Motor neuron (in vitro differentiated cells): ENCODE measurements at regions not wholly inside any gene's neighbourhood (a gene's known extent, or its start where the extent isn't known, plus 50 kb on each side); places are given as distances from the start of the nearest gene placed in this dataset.
A peak's percentile ranks its signal among the peaks of the same experiment; 100 is the strongest.

Experiments
- ATAC-seq, 8 experiments: fragments of 200-7000 bp; cut with Tn5 transposase; replicated peaks in 6 of 8; 2 replicates each; pipeline ENCODE4 v1.8.0; 2021; ENCODE audit warnings: mild to moderate bottlenecking in 8 of 8, moderate library complexity in 8 of 8
- H3K27ac ChIP-seq, 2 donors: fragments of 250-450 bp; sonication (Bioruptor Pico); 2 replicates each; pipeline ENCODE4 v1.9.0; 2021; ENCODE audit warnings: antibody characterized with exemption in 2 of 2, mild to moderate bottlenecking in 2 of 2, moderate library complexity in 1 of 2
- H3K4me1 ChIP-seq, 2 donors: fragments of 250-450 bp; sonication (Bioruptor Pico); replicated peaks in 1 of 2; 2 replicates each; pipeline ENCODE4 v1.6.1; 2021; ENCODE audit warnings: antibody characterized with exemption in 2 of 2, mild to moderate bottlenecking in 2 of 2, moderate library complexity in 1 of 2
- H3K4me3 ChIP-seq, 5 donors: fragments of 250-450 bp; sonication (Bioruptor Pico); 2 replicates each; pipeline ENCODE4 v1.9.0; 2021; ENCODE audit warnings: antibody characterized with exemption in 5 of 5, mild to moderate bottlenecking in 5 of 5, moderate library complexity in 4 of 5
- WGBS, 10 experiments: fragments of 450-650 bp; shearing (Covaris generic); methylation state at CpG; one replicate each; pipeline ENCODE4 v1.0.0; 2022; 5-methylcytosine and 5-hydroxymethylcytosine counted together
- in situ Hi-C, 9 experiments: fragments of 400-800 bp; cut with MboI; loops; one replicate each; pipeline ENCODE4 v1.15.0; 2021; ENCODE audit warnings: low sequenced_read_pairs in 9 of 9, low pct_unique_long_range_greater_than_20kb in 2 of 9; ENCODE audit not compliant: unreplicated experiment in 9 of 9

DNA sequence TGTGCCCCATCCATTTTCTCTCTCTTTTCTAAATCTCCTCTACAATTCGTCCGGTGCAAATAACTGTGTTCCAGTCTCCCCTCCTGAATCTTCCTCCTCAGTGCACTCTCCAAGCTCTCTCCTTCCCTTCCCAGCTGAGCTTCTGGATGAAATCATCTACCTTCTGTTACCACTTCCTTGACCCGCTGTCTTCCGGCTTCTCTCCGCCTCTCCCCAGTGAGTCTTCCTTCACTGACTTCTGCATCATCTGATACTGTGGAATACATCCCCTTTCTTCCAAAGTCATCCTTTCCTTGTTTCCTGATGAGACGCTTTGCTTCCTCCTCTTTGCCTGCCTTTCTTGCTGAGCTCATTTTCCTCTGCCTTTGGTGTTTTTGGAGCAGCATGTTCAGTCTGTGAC lies 96.9 kb downstream of the MAB21L3 start:
- H3K4me3 ChIP-seq, result no peak overlapping the region
- ATAC-seq, result no peak
- WGBS, 10 experiments, result 55 to 100% (median 89%) methylated on average over 3 to 6 of the region's 6 CpGs
- H3K4me1 ChIP-seq, result no peaks in the 10 kb centered on the region
- no peak overlapping the region for H3K27ac ChIP-seq
- in situ Hi-C loops, result no loop called here

DNA sequence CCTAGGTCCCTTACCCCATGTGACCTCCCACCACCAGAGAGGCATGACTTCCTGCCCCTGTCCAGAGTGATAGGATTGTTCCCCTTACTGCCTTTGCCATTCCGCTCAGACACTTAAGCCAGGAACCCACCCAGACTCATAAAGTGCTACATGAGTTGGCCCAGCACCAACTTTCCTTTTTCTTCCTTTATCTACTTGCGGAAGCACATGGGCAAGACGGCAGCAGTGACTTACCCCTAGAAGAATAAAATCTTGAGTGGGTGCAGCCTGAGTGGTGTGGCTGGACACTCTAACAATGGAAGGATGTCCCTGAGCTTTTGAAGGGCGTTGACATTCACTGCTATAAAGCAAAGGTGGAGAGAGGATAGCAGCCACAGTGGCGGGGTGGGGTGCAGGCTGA lies 100.1 kb downstream of the MAB21L3 start:
- no peak overlapping the region for H3K27ac ChIP-seq
- ATAC-seq, result no peak
- WGBS, 10 experiments, result 60 to 100% (median 87%) methylated on average over 1 to 5 of the region's 5 CpGs; no CpG with 5 or more reads in 3 of the 10 experiments
- H3K4me3 ChIP-seq, result no peak overlapping the region
- in situ Hi-C loops, result no loop called here
- H3K4me1 ChIP-seq, result no peaks in the 10 kb centered on the region

DNA sequence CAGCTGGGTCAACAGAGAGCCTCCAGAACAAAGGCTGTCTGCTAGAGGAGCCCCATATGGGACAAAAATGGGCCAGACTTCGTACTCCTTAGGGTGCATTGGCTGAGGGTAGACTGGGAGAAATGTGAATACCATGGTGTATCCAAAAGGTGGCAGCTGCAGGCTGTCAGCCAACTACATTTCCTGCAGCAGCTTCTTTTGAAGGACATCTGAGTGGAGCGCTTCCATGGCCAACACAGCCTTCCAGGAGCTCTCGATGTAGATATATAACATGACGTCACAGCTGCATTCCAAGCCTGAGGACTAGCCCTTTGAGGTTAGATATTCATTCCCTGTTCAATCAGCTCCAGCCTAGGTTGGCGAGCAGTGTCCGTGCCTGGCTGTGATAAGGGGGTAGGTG lies 107.7 kb downstream of the MAB21L3 start:
- 40 to 96% (median 88%) methylated on average over 2 to 6 of the region's 6 CpGs; no CpG with 5 or more reads in 2 of the 10 experiments for WGBS, 10 experiments
- Histone ChIP-seq H3K4me3 (no peak overlapping the region), H3K27ac (no peak overlapping the region), H3K4me1 (no peaks in the 10 kb centered on the region)
- ATAC-seq, result no peak
- in situ Hi-C loops, result no loop called here

DNA sequence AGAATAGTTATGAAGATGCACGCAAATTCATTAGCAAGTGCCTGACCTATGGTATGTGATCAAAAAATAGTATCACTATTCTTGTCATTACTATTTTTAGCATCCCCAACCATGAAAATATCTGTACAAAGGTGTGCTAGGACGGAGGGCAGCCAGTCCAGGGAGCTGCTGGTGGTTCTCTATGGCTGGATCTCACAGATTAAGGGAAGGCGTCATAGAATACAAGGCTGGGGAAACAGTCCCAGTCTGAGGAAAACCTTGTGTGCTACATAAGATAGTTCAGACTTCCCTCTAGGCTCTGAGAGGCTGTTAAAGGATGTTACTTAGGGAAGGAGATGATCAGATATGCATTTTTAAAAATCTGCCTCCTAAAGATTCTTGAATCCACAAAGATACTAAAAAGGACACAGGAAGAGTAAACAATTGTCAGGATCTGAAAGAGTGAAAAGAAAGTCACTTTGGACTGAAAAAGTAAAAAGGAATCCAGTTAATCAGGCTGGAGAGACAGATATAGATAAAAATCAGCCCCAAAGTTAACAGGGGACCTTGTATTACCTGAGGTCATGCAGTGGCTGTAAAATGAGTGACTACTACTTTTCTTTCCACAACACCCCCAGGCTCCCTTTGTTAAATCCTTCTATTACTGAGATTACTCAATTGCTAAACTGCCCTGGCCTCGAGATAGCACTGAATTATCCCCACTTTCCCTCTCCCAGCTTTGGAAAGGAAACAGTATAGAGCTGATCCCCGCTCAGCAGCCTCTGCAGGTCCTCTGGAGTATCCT lies 108.6 kb downstream of the MAB21L3 start:
- no peak for ATAC-seq
- in situ Hi-C loops, result no loop called here
- H3K4me3 ChIP-seq, result no peak overlapping the region
- 6 to 84% (median 61%) methylated on average over 1 to 5 of the region's 5 CpGs; no CpG with 5 or more reads in 2 of the 10 experiments for WGBS, 10 experiments
- H3K4me1 ChIP-seq, result no peaks in the 10 kb centered on the region
- no peak overlapping the region for H3K27ac ChIP-seq

DNA sequence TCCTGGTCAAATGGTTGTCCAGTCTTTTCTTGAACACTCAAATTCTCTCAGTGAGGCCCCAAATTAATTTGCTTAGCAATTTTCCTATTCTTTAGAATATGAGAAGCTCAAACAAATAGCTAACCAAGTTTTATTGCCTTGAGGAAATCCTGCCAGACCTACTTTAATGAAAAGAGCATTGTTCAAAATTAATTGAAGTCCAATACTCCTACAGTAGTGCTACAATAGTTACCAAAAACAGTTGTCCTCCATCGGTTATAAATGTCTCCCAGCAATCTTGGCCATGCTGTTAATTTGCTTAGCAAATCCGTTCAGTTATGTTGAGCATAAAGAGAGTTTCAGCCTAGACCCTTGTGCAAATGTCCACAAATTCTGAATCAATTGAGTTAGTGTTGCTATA lies 112.9 kb downstream of the MAB21L3 start:
- Histone ChIP-seq H3K4me1 (peaks cover 0 to 6% of the 10 kb centered on the region in 2 donors), H3K27ac (no peak overlapping the region), H3K4me3 (no peak overlapping the region)
- in situ Hi-C loops, result no loop called here
- ATAC-seq, result no peak
- WGBS, 10 experiments, result 0 to 81% (median 66%) methylated on average over 1 to 2 of the region's 2 CpGs; no CpG with 5 or more reads in 1 of the 10 experiments

DNA sequence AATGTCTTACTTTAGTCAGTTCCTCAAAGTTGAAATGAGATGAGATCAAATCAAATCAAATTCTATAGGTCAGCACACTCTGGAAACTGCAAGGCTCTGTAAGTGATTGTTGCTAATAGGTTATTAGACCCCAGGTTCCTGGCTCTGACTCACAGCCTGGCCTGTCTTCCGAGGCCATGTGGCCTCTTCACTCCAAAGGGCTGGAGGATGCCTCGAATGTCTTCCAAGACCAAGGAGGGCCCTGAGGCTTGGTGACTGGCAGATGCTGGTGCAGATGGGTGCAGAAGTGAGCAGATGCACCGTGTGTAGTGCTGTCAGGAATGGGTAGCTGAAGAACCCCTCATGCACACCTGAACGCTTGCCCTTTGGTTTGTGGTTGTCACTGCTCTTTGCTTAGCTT lies 113.4 kb downstream of the MAB21L3 start:
- WGBS, 10 experiments, result 17 to 100% (median 74%) methylated on average over 1 to 4 of the region's 4 CpGs; no CpG with 5 or more reads in 2 of the 10 experiments
- peak in 1 of 8 experiments; percentile 32 for ATAC-seq
- Histone ChIP-seq H3K4me3 (no peak overlapping the region), H3K4me1 (peaks cover 0 to 6% of the 10 kb centered on the region in 2 donors), H3K27ac (no peak overlapping the region)
- in situ Hi-C loops, result no loop called here

DNA sequence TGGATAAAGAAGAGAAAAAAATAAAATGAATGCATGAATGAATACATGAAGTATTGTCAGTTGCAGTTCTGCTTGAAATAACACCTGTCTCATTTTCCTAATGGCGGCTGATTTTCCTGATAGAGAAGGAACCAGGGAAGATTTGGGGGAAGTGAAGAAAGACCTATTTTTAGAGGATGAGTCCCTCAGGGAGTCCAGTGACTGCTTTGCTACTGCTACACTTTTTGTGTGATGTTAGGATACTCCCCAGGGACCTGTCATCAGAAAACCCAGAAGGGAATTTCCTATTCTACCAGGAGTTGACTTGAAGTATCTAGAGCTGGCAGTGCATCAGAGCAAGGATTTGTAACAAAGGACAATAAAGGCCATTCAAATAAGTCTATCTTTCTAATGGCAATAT lies 114.8 kb downstream of the MAB21L3 start:
- Histone ChIP-seq H3K4me3 (no peak overlapping the region), H3K4me1 (peaks cover 0 to 6% of the 10 kb centered on the region in 2 donors), H3K27ac (no peak overlapping the region)
- 0 to 100% (median 93%) methylated on average over 1 of the region's 1 CpG; no CpG with 5 or more reads in 2 of the 10 experiments for WGBS, 10 experiments
- ATAC-seq, result no peak
- in situ Hi-C loops, result no loop called here

DNA sequence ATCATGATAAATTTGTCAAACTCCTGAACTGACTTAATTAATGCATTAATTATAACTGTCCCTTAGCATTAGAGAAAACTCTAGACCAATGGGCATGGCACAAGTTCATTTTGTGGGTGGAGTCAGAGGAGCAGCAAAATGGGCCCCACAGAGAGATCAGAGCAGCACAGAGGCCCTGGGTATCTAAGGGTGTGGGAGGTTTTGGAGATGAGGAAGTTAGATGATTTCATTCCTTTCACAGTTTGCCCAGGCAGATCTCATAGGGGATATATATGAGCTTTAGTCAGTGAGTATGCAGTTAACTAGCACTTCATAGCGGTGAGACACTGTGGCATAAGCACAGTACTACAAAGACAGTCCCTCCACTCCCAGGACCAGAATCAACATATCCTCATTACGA lies 117.3 kb downstream of the MAB21L3 start:
- WGBS, 10 experiments, result 20 to 94% (median 80%) methylated on average over 1 to 2 of the region's 2 CpGs; no CpG with 5 or more reads in 2 of the 10 experiments
- Histone ChIP-seq H3K4me1 (peaks cover 3 to 6% of the 10 kb centered on the region in 2 donors), H3K4me3 (no peak overlapping the region), H3K27ac (no peak overlapping the region)
- in situ Hi-C loops, result no loop called here
- ATAC-seq, result peak in 2 of 8 experiments; percentile 33 to 50

DNA sequence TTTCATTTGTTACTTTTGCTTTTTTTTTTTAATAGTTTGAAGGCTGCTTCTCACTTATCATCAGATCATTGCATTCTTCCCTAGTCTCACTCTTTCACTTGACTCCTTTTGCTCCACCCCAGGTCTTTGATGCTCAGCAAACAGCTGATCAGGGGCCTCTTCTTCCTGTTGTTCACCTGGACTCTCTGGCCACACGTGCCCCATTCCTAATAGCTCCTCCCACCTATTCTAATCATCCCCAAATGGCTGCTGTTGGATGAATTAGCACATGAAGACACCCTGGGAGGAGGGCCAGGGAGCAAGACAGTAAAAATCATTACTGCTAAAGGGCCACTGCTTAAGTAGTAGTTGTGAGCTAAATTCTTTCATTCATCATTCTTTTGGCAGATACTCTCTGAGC lies 119.5 kb downstream of the MAB21L3 start:
- no peak for ATAC-seq
- no peak overlapping the region for H3K27ac ChIP-seq
- in situ Hi-C loops, result no loop called here
- 0 to 29% (median 0%) methylated on average over 1 of the region's 1 CpG; no CpG with 5 or more reads in 5 of the 10 experiments for WGBS, 10 experiments
- no peak overlapping the region for H3K4me3 ChIP-seq
- H3K4me1 ChIP-seq, result peaks cover 3 to 6% of the 10 kb centered on the region in 2 donors

DNA sequence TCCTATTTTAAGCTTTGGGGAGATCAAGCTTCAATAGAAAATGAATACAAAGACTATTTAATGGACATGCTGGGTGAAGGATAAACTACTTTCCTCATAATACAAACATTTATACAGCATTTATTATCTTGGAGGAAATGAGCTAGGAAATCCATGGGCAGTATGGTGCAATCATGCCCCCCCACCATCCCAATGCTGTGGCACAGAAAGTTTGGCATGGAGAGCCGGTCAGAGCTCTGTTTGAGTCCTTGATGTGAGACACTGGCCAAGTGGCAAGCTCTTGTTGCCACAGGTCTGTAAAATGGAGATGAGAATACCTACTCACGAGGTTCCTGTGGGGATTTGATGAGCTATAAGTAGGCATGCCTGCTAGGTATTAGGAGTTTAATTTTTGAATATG lies 120.6 kb downstream of the MAB21L3 start:
- ATAC-seq, result no peak
- H3K4me1 ChIP-seq, result peaks cover 0 to 3% of the 10 kb centered on the region in 2 donors
- WGBS, 10 experiments, result 0 to 100% (median 92%) methylated on average over 1 to 2 of the region's 2 CpGs; no CpG with 5 or more reads in 1 of the 10 experiments
- in situ Hi-C loops, result no loop called here
- H3K4me3 ChIP-seq, result no peak overlapping the region
- no peak overlapping the region for H3K27ac ChIP-seq

DNA sequence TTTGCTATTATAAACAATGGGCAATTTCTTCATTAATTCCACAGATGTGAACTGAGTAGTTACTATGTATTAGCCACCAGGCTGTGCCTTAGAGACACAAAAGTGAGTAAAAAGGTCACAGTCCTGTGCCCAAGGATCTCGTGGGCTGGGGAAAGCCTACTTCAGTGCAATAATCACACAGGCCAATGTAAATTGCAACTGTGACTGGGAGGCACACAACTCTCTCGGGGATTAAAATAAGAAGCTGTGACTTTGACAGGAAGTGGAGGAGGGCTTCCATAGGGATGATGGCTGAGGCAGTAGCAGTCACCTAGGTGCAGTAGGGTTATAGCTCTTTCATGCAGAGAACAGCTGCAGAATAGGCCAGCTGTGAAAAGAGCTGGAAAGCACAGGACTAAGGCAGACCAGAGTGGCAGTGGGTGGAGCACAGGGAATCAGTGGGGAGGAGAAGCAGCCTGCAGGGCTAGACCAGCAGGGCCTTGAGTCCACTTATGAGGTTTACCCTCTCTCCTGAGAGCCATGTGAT lies 121.9 kb downstream of the MAB21L3 start:
- Histone ChIP-seq H3K4me1 (peaks cover 0 to 3% of the 10 kb centered on the region in 2 donors), H3K27ac (no peak overlapping the region), H3K4me3 (no peak overlapping the region)
- in situ Hi-C loops, result no loop called here
- peak in 5 of 8 experiments; percentile 22 to 77 (median 58) for ATAC-seq
- WGBS, 10 experiments, result 0 to 60% (median 22%) methylated on average over 1 to 2 of the region's 2 CpGs; no CpG with 5 or more reads in 2 of the 10 experiments

DNA sequence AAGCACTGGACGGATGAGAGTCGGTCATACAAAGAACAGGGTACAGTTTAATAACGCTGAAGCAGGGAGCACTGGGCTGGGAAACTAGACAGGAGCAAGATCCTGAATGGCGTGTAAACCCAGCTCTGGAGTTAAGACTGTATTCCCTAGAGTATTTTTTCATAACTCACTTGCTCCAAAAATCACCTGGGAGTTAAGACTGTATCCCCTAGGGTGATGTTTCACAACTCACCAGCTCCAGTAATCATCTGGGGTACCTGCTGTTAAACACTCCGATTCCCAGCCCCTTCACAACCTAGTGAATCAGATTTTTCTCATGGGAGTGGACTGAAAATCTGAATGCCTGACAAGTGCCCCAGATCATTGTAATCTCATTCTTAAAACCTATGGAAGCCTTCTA lies 123.2 kb downstream of the MAB21L3 start:
- no peak overlapping the region for H3K4me3 ChIP-seq
- in situ Hi-C loops, result no loop called here
- WGBS, 10 experiments, result 0 to 96% (median 93%) methylated on average over 1 to 5 of the region's 5 CpGs; no CpG with 5 or more reads in 2 of the 10 experiments
- peaks cover 0 to 3% of the 10 kb centered on the region in 2 donors for H3K4me1 ChIP-seq
- ATAC-seq, result no peak
- H3K27ac ChIP-seq, result no peak overlapping the region

DNA sequence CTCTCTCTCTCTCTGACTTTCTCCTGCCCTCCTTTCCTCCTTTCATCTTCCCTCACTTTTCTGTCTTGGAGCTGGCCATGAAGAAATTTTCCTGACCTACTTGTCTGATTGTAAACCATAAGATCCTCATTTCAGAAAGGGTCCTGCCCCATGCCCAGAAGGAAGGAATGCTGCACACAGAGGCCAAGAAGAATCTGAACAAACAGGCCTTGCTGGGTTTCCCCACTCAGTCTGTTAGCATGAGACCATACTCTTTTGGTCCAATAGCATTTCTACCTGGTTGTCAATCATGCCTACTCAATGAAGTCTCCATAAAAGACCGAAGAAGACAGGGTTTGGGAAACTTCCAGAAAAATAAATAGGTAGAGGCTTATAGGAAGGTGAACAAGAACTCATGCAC lies 128.7 kb downstream of the MAB21L3 start:
- H3K27ac ChIP-seq, result no peak overlapping the region
- H3K4me3 ChIP-seq, result no peak overlapping the region
- no peak for ATAC-seq
- in situ Hi-C loops, result no loop called here
- WGBS, 10 experiments, result 0 to 100% (median 80%) methylated on average over 1 of the region's 1 CpG; no CpG with 5 or more reads in 3 of the 10 experiments
- peaks cover 0 to 5% of the 10 kb centered on the region in 2 donors for H3K4me1 ChIP-seq
